SK-N-MC (cell line): ENCODE measurements at regions not wholly inside any gene's neighbourhood (a gene's known extent, or its start where the extent isn't known, plus 50 kb on each side); places are given as distances from the start of the nearest gene placed in this dataset.

Source experiments
- EZH2 ChIP-seq: fragments of 200-600 bp; sonication (generic); IDR thresholded peaks from one replicate; pipeline ENCODE4 v1.6.1; 2017; ENCODE audit warnings: antibody characterized with exemption
- POLR2AphosphoS5 ChIP-seq: IDR thresholded peaks from 2 replicates; pipeline ENCODE4 v1.6.1; 2012; ENCODE audit warnings: mild to moderate bottlenecking, low read depth, low read length, borderline replicate concordance

- TF ChIP-seq POLR2AphosphoS5: no peak
- no peak for TF ChIP-seq EZH2
These were observed 149.6 kb downstream of the RHOU start for GRCh38 chr1:228884615-228885566.
